CD14-positive monocyte (primary cell): ENCODE measurements at regions not wholly inside any gene's neighbourhood (a gene's known extent, or its start where the extent isn't known, plus 50 kb on each side); places are given as distances from the start of the nearest gene placed in this dataset.

ENCODE experiments used
- DNase-seq, 3 donors: peaks; one replicate each; pipeline ENCODE4 v3.0.0-alpha.2; 2011 to 2022
- H2AFZ ChIP-seq: 2 replicates; pipeline ENCODE4 v1.6.0; 2012; ENCODE audit warnings: mild to moderate bottlenecking, low read depth, low read length, inconsistent platforms; ENCODE audit not compliant: insufficient read depth, poor library complexity, severe bottlenecking
- H3K27ac ChIP-seq, 2 donors: 1 replicate in 1 of 2; 2 replicates in 1 of 2; pipeline ENCODE4 v1.5.1; 2012 to 2013; ENCODE audit warnings: low read length in 2 of 2, control low read depth in 1 of 2, inconsistent platforms in 1 of 2, low read depth in 1 of 2, mild to moderate bottlenecking in 1 of 2
- H3K27me3 ChIP-seq, 2 donors: one replicate each; pipeline versions ENCODE4 v1.6.0 to v1.6.1; 2011 to 2013; ENCODE audit warnings: low read length in 2 of 2; ENCODE audit not compliant: control insufficient read depth in 2 of 2, insufficient read depth in 2 of 2
- H3K36me3 ChIP-seq, 2 donors: replicated peaks in 1 of 2; 1 replicate in 1 of 2; 2 replicates in 1 of 2; pipeline versions ENCODE4 v1.5.1 to v1.6.1; 2012 to 2013; ENCODE audit warnings: low read length in 2 of 2, control low read depth in 1 of 2, inconsistent platforms in 1 of 2, mild to moderate bottlenecking in 1 of 2; ENCODE audit not compliant: insufficient read depth in 2 of 2, control insufficient read depth in 1 of 2
- H3K4me1 ChIP-seq, 2 donors: 1 replicate in 1 of 2; 2 replicates in 1 of 2; pipeline versions ENCODE4 v1.5.1 to v1.6.1; 2012 to 2013; ENCODE audit warnings: low read length in 2 of 2, control low read depth in 1 of 2, inconsistent platforms in 1 of 2, mild to moderate bottlenecking in 1 of 2, moderate library complexity in 1 of 2; ENCODE audit not compliant: insufficient read depth in 2 of 2, control insufficient read depth in 1 of 2
- H3K4me2 ChIP-seq: replicated peaks from 2 replicates; pipeline ENCODE3; 2012; ENCODE audit warnings: low read length, moderate library complexity, mild to moderate bottlenecking; ENCODE audit not compliant: poor library complexity, severe bottlenecking; ENCODE audit errors: extremely low read depth
- H3K4me3 ChIP-seq, 3 experiments: fragments of 200-600 bp in 1 of 3; sonication (generic) in 1 of 3; replicated peaks in 1 of 3; 1 replicate in 2 of 3; 2 replicates in 1 of 3; pipeline ENCODE4 v1.5.1; 2011 to 2013; ENCODE audit warnings: low read length in 3 of 3, mild to moderate bottlenecking in 3 of 3, control low read depth in 2 of 3, low read depth in 2 of 3, inconsistent platforms in 1 of 3, moderate library complexity in 1 of 3
- H3K79me2 ChIP-seq: 2 replicates; pipeline ENCODE4 v1.6.0; 2012; ENCODE audit warnings: mild to moderate bottlenecking, control low read depth, inconsistent platforms, low read length, moderate library complexity; ENCODE audit not compliant: insufficient read depth
- H3K9ac ChIP-seq: 2 replicates; pipeline ENCODE4 v1.6.0; 2017; ENCODE audit warnings: low read length, mild to moderate bottlenecking; ENCODE audit not compliant: insufficient read depth, poor library complexity, severe bottlenecking
- H3K9me3 ChIP-seq, 2 donors: replicated peaks in 1 of 2; 1 replicate in 1 of 2; 2 replicates in 1 of 2; pipeline versions ENCODE4 v1.5.1 to v1.6.1; 2012 to 2013; ENCODE audit warnings: low read length in 2 of 2, control low read depth in 1 of 2; ENCODE audit not compliant: control insufficient read depth in 1 of 2, insufficient read depth in 1 of 2
- H4K20me1 ChIP-seq: 2 replicates; pipeline ENCODE4 v1.6.0; 2012; ENCODE audit warnings: mild to moderate bottlenecking, low read length, control low read depth, moderate library complexity; ENCODE audit not compliant: insufficient read depth
- H3K27ac Mint-ChIP-seq, 7 donors: one replicate each; pipeline ENCODE4 v1.8.0; 2020; ENCODE audit warnings: mild to moderate bottlenecking in 7 of 7, mixed read lengths in 7 of 7, moderate library complexity in 6 of 7, inconsistent platforms in 2 of 7
- H3K27me3 Mint-ChIP-seq, 3 donors: one replicate each; pipeline ENCODE4 v1.8.0; 2021 to 2022; ENCODE audit warnings: low read depth in 3 of 3, mild to moderate bottlenecking in 3 of 3, mixed read lengths in 3 of 3, moderate library complexity in 3 of 3, inconsistent platforms in 1 of 3
- H3K36me3 Mint-ChIP-seq, 2 donors: one replicate each; pipeline ENCODE4 v1.8.0; 2020; ENCODE audit warnings: mixed read lengths in 2 of 2, inconsistent platforms in 1 of 2, mild to moderate bottlenecking in 1 of 2
- H3K4me1 Mint-ChIP-seq: one replicate; pipeline ENCODE4 v1.8.0; 2020; ENCODE audit warnings: mild to moderate bottlenecking, mixed read lengths
- H3K4me3 Mint-ChIP-seq, 2 donors: one replicate each; pipeline ENCODE4 v1.8.0; 2020; ENCODE audit warnings: mild to moderate bottlenecking in 2 of 2, mixed read lengths in 2 of 2, moderate library complexity in 1 of 2
- H3K9me3 Mint-ChIP-seq, 7 donors: one replicate each; pipeline ENCODE4 v1.8.0; 2020 to 2022; ENCODE audit warnings: mixed read lengths in 7 of 7, mild to moderate bottlenecking in 6 of 7, moderate library complexity in 6 of 7, inconsistent platforms in 2 of 7
- CTCF ChIP-seq: fragments of 200-600 bp; IDR thresholded peaks from one replicate; pipeline ENCODE4 v1.8.0; 2022; ENCODE audit warnings: antibody characterized with exemption, mild to moderate bottlenecking
- WGBS: methylation state at CpG from one replicate; pipeline ENCODE4 v1.1.5; 2013; ENCODE audit warnings: missing lambda C conversion rate; ENCODE audit not compliant: insufficient coverage; 5-methylcytosine and 5-hydroxymethylcytosine counted together
- intact Hi-C, 2 donors: fragments of 100-400 bp; cut with micrococcal nuclease; formaldehyde crosslinking; loops; one replicate each; pipeline versions ENCODE4 v1.15.0 to v1.15.1; 2023

GRCh38 chr6:152846825-152847224 lies 96.2 kb downstream of the VIP start:
- no peak overlapping the region for H3K4me2 ChIP-seq
- no peaks in the 10 kb centered on the region for H4K20me1 ChIP-seq
- H3K27me3 ChIP-seq = no peaks in the 10 kb centered on the region
- no peaks in the 10 kb centered on the region for H3K36me3 ChIP-seq
- no peaks in the 10 kb centered on the region for H3K4me1 ChIP-seq
- H3K4me3 ChIP-seq = no peak overlapping the region
- H3K27me3 Mint-ChIP-seq = peaks cover 0 to 6% (median 0%) of the 10 kb centered on the region in 3 donors
- H3K9me3 Mint-ChIP-seq = peaks cover 0 to 8% (median 0%) of the 10 kb centered on the region in 7 donors
- H3K27ac Mint-ChIP-seq = no peak overlapping the region
- no peak for DNase-seq
- H3K9ac ChIP-seq = no peak overlapping the region
- H2AFZ ChIP-seq = no peak overlapping the region
- intact Hi-C loops = no loop called here
- no peak for TF ChIP-seq CTCF
- no peak overlapping the region for H3K4me3 Mint-ChIP-seq
- H3K4me1 Mint-ChIP-seq = no peaks in the 10 kb centered on the region
- H3K36me3 Mint-ChIP-seq = no peaks in the 10 kb centered on the region
- H3K9me3 ChIP-seq = peaks cover 0 to 5% of the 10 kb centered on the region in 2 donors
- H3K27ac ChIP-seq = no peak overlapping the region
- WGBS = 88% methylated on average over 4 of the region's 5 CpGs
- H3K79me2 ChIP-seq = no peaks in the 10 kb centered on the region

- Histone ChIP-seq H3K4me1 (no peaks in the 10 kb centered on the region), H3K36me3 (no peaks in the 10 kb centered on the region), H3K4me2 (no peak overlapping the region), H3K27ac (no peak overlapping the region), H3K79me2 (no peaks in the 10 kb centered on the region), H3K4me3 (no peak overlapping the region), H4K20me1 (no peaks in the 10 kb centered on the region), H3K27me3 (no peaks in the 10 kb centered on the region), H3K9me3 (peaks cover 0 to 5% of the 10 kb centered on the region in 2 donors), H3K9ac (no peak overlapping the region), H2AFZ (no peak overlapping the region)
- intact Hi-C loops = no loop called here
- Mint-ChIP-seq H3K9me3 (peaks cover 0 to 8% (median 0%) of the 10 kb centered on the region in 7 donors), H3K27me3 (peaks cover 0 to 7% (median 6%) of the 10 kb centered on the region in 3 donors), H3K4me3 (no peak overlapping the region), H3K36me3 (no peaks in the 10 kb centered on the region), H3K27ac (no peak overlapping the region), H3K4me1 (no peaks in the 10 kb centered on the region)
- DNase-seq = no peak
- WGBS = no CpG with 5 or more reads among the region's 3 CpGs
- no peak for TF ChIP-seq CTCF
Observed at GRCh38 chr6:152848919-152849318, 98.3 kb downstream of the VIP start.
